Adrenal gland (tissue), 9 donors: ENCODE measurements at regions not wholly inside any gene's neighbourhood (a gene's known extent, or its start where the extent isn't known, plus 50 kb on each side); places are given as distances from the start of the nearest gene placed in this dataset.

Source experiments
- DNase-seq, 7 donors: peaks; one replicate each; pipeline ENCODE4 v3.0.0-alpha.2; 2019 to 2020
- H3K27ac ChIP-seq, 5 donors: fragments of 200-600 bp; sonication (generic) in 4 of 5; 1 replicate in 3 of 5; 2 replicates in 2 of 5; pipeline versions ENCODE4 v1.5.1 to v1.8.0; 2016 to 2020; ENCODE audit warnings: mild to moderate bottlenecking in 1 of 5
- H3K27me3 ChIP-seq: fragments of 200-600 bp; 2 replicates; pipeline ENCODE4 v1.8.0; 2021
- H3K36me3 ChIP-seq, 2 donors: fragments of 200-600 bp; replicated peaks in 1 of 2; 1 replicate in 1 of 2; 2 replicates in 1 of 2; pipeline versions ENCODE4 v1.5.1 to v1.8.0; 2018 to 2022
- H3K4me1 ChIP-seq, 2 donors: fragments of 200-600 bp; replicated peaks in 1 of 2; 1 replicate in 1 of 2; 2 replicates in 1 of 2; pipeline versions ENCODE4 v1.5.1 to v1.8.0; 2018 to 2021
- H3K4me3 ChIP-seq, 4 donors: fragments of 200-600 bp; sonication (generic) in 3 of 4; one replicate each; pipeline ENCODE4 v1.5.1; 2016 to 2018
- H3K9me3 ChIP-seq, 3 donors: fragments of 200-600 bp; sonication (generic) in 1 of 3; replicated peaks in 1 of 3; 1 replicate in 2 of 3; 2 replicates in 1 of 3; pipeline versions ENCODE4 v1.5.1 to v1.8.0; 2016 to 2021
- CTCF ChIP-seq, 6 experiments: fragments of 450-650 bp in 4 of 6; fragments of 200-600 bp in 2 of 6; sonication (generic) in 1 of 6; IDR thresholded peaks; 1 replicate in 5 of 6; 2 replicates in 1 of 6; pipeline versions ENCODE4 v1.5.1 to v1.8.0; 2016 to 2021; ENCODE audit warnings: antibody characterized with exemption in 6 of 6, mild to moderate bottlenecking in 2 of 6, moderate library complexity in 1 of 6
- POLR2A ChIP-seq, 2 donors: fragments of 450-650 bp; IDR thresholded peaks; one replicate each; pipeline ENCODE4 v1.6.1; 2017; ENCODE audit warnings: antibody characterized with exemption in 2 of 2, mild to moderate bottlenecking in 2 of 2, moderate library complexity in 1 of 2
- WGBS, 4 donors: extraction: QIAGEN DNeasy Blood & Tissue Kit in 2 of 4; methylation state at CpG; one replicate each; pipeline versions ENCODE4 v1.1.5 to v1.1.7; 2013 to 2017; 5-methylcytosine and 5-hydroxymethylcytosine counted together
- intact Hi-C, 2 donors: fragments of 100-400 bp; cut with DNase I; formaldehyde crosslinking; loops; one replicate each; pipeline versions ENCODE4 v1.14.1 to v1.15.0; 2022 to 2023
- donor health status: healthy with polysubstance abuse.
- donor health status: Bipolar disorder and iron deficiency.
- donor health status: DM: yes; HTN: yes; CAD: no.
- donor health status: DM: no; HTN: no; CAD: no.
- donor health status: DM: no; HTN: no; CAD: no.

- H3K9me3 ChIP-seq = no peaks in the 10 kb centered on the region
- no peaks in the 10 kb centered on the region for H3K36me3 ChIP-seq
- H3K27ac ChIP-seq = no peak overlapping the region
- no peak for DNase-seq
- no peak overlapping the region for H3K4me3 ChIP-seq
- H3K4me1 ChIP-seq = no peaks in the 10 kb centered on the region
- intact Hi-C loops = no loop called here
- 75 to 84% (median 78%) methylated on average over 1 of the region's 1 CpG for WGBS, 4 donors
- TF ChIP-seq CTCF (IDR thresholded peaks at IDR 0.05) = no peak
- no peak for TF ChIP-seq POLR2A (IDR thresholded peaks at IDR 0.05)
- no peaks in the 10 kb centered on the region for H3K27me3 ChIP-seq
These were observed 181.9 kb upstream of the KIF2B start for GRCh38 chr17:53640808-53641207.

GRCh38 chr17:53635444-53635843, 187.3 kb upstream of the KIF2B start:
- Histone ChIP-seq H3K27me3 (no peaks in the 10 kb centered on the region), H3K9me3 (no peaks in the 10 kb centered on the region), H3K36me3 (no peaks in the 10 kb centered on the region), H3K27ac (no peak overlapping the region), H3K4me1 (no peaks in the 10 kb centered on the region), H3K4me3 (no peak overlapping the region)
- WGBS, 4 donors = 56 to 86% (median 75%) methylated on average over 1 of the region's 1 CpG
- TF ChIP-seq CTCF (IDR thresholded peaks at IDR 0.05) = no peak
- TF ChIP-seq POLR2A (IDR thresholded peaks at IDR 0.05) = no peak
- DNase-seq = no peak
- intact Hi-C loops = no loop called here

- 87 to 97% (median 92%) methylated on average over 1 of the region's 1 CpG for WGBS, 4 donors
- no peak for TF ChIP-seq POLR2A (IDR thresholded peaks at IDR 0.05)
- TF ChIP-seq CTCF (IDR thresholded peaks at IDR 0.05) = no peak
- intact Hi-C loops = no loop called here
These were observed 188.9 kb upstream of the KIF2B start for GRCh38 chr17:53633856-53634255.

GRCh38 chr17:53631486-53631885, 191.2 kb upstream of the KIF2B start:
- no peaks in the 10 kb centered on the region for H3K27me3 ChIP-seq
- intact Hi-C loops = no loop called here
- no peaks in the 10 kb centered on the region for H3K9me3 ChIP-seq
- no peak overlapping the region for H3K4me3 ChIP-seq
- no peaks in the 10 kb centered on the region for H3K4me1 ChIP-seq
- no peak overlapping the region for H3K27ac ChIP-seq
- WGBS, 4 donors = 44 to 54% (median 47%) methylated on average over 4 of the region's 4 CpGs
- TF ChIP-seq CTCF (IDR thresholded peaks at IDR 0.05) = no peak
- no peak for TF ChIP-seq POLR2A (IDR thresholded peaks at IDR 0.05)
- no peak for DNase-seq
- H3K36me3 ChIP-seq = no peaks in the 10 kb centered on the region

More at GRCh38 chr17:53633856-53634255, 188.9 kb upstream of the KIF2B start:
- Histone ChIP-seq H3K27me3 (no peaks in the 10 kb centered on the region), H3K27ac (no peak overlapping the region), H3K36me3 (no peaks in the 10 kb centered on the region), H3K4me3 (no peak overlapping the region), H3K9me3 (no peaks in the 10 kb centered on the region), H3K4me1 (no peaks in the 10 kb centered on the region)
- DNase-seq = no peak
